OCI-LY1 (cell line): ENCODE measurements at regions not wholly inside any gene's neighbourhood (a gene's known extent, or its start where the extent isn't known, plus 50 kb on each side); places are given as distances from the start of the nearest gene placed in this dataset.

Experiments used
- CTCF ChIP-seq: fragments of 200-600 bp; sonication (generic), shearing (Covaris generic); IDR thresholded peaks from 2 replicates; pipeline ENCODE4 v1.5.1; 2017; ENCODE audit warnings: mild to moderate bottlenecking, antibody characterized with exemption, low read length, moderate library complexity, mixed read lengths
- EZH2 ChIP-seq: fragments of 200-600 bp; sonication (generic), shearing (Covaris generic); IDR thresholded peaks from 2 replicates; pipeline ENCODE4 v1.8.0; 2017; ENCODE audit warnings: borderline replicate concordance, mixed run types, mild to moderate bottlenecking, antibody characterized with exemption, low read length, moderate library complexity, mixed read lengths

GRCh38 chr21:38743772-38744529 is 61.8 kb upstream of the ETS2 start:
- no peak for TF ChIP-seq CTCF
- no peak for TF ChIP-seq EZH2
